Neural progenitor cell (in vitro differentiated cells): ENCODE measurements at regions not wholly inside any gene's neighbourhood (a gene's known extent, or its start where the extent isn't known, plus 50 kb on each side); places are given as distances from the start of the nearest gene placed in this dataset.

ENCODE experiments used
- DNase-seq: peaks from one replicate; pipeline ENCODE4 v3.0.0-alpha.2; 2016; ENCODE audit warnings: low spot score
- H2AFZ ChIP-seq: fragments of 200-600 bp; sonication (generic); replicated peaks from 2 replicates; pipeline ENCODE4 v1.6.1; 2016; ENCODE audit warnings: antibody characterized with exemption
- H3F3A ChIP-seq: fragments of 200-600 bp; sonication (generic); 2 replicates; pipeline ENCODE4 v1.6.1; 2016; ENCODE audit warnings: antibody characterized with exemption, low read depth
- H3K27ac ChIP-seq: fragments of 200-600 bp; sonication (generic); 2 replicates; pipeline ENCODE4 v1.5.1; 2016; ENCODE audit warnings: mild to moderate bottlenecking
- H3K27me3 ChIP-seq: fragments of 200-600 bp; sonication (generic); 2 replicates; pipeline ENCODE4 v1.6.1; 2016; ENCODE audit warnings: mild to moderate bottlenecking, moderate library complexity
- H3K36me3 ChIP-seq: fragments of 200-600 bp; sonication (generic); 2 replicates; pipeline ENCODE4 v1.5.1; 2016
- H3K4me1 ChIP-seq: fragments of 200-600 bp; sonication (generic); 2 replicates; pipeline ENCODE4 v1.6.1; 2016; ENCODE audit warnings: mixed run types
- H3K4me2 ChIP-seq: fragments of 200-600 bp; sonication (generic); 2 replicates; pipeline ENCODE4 v1.6.1; 2016
- H3K4me3 ChIP-seq: fragments of 200-600 bp; sonication (generic); 2 replicates; pipeline ENCODE4 v1.5.1; 2016
- H3K79me2 ChIP-seq: fragments of 200-600 bp; sonication (generic); 2 replicates; pipeline ENCODE4 v1.6.1; 2016; ENCODE audit warnings: low read depth
- H3K9ac ChIP-seq: fragments of 200-600 bp; sonication (generic); 2 replicates; pipeline ENCODE4 v1.6.1; 2016
- H3K9me3 ChIP-seq: fragments of 200-600 bp; sonication (generic); 2 replicates; pipeline ENCODE4 v1.5.1; 2016; ENCODE audit warnings: low read depth
- H4K20me1 ChIP-seq: fragments of 200-600 bp; sonication (generic); 2 replicates; pipeline ENCODE4 v1.6.1; 2016; ENCODE audit warnings: low read depth
- H3K27ac Mint-ChIP-seq: 3 replicates; pipeline ENCODE4 v1.8.0; 2021; ENCODE audit warnings: mixed read lengths
- H3K27me3 Mint-ChIP-seq: 2 replicates; pipeline ENCODE4 v1.8.0; 2022; ENCODE audit warnings: low read depth, mild to moderate bottlenecking, inconsistent platforms, moderate library complexity, mixed read lengths; ENCODE audit not compliant: insufficient read depth
- H3K36me3 Mint-ChIP-seq: 3 replicates; pipeline ENCODE4 v1.8.0; 2021; ENCODE audit warnings: mixed read lengths
- H3K4me1 Mint-ChIP-seq: 3 replicates; pipeline ENCODE4 v1.8.0; 2021; ENCODE audit warnings: mixed read lengths
- H3K4me3 Mint-ChIP-seq: 3 replicates; pipeline ENCODE4 v1.8.0; 2021; ENCODE audit warnings: mild to moderate bottlenecking, moderate library complexity, mixed read lengths
- H3K9me3 Mint-ChIP-seq: 3 replicates; pipeline ENCODE4 v1.8.0; 2020; ENCODE audit warnings: mixed read lengths
- EZH2 ChIP-seq: fragments of 200-600 bp; sonication (generic); IDR thresholded peaks from 2 replicates; pipeline ENCODE4 v1.6.1; 2017; ENCODE audit warnings: antibody characterized with exemption, mild to moderate bottlenecking, moderate library complexity
- EZH2phosphoT487 ChIP-seq: fragments of 200-600 bp; sonication (generic); IDR thresholded peaks from 2 replicates; pipeline ENCODE4 v1.6.1; 2017; ENCODE audit warnings: antibody characterized with exemption
- TF ChIP-seq, protein P1 (sequence below): fragments of 200-600 bp; sonication (generic); IDR thresholded peaks from 2 replicates; pipeline ENCODE4 v1.5.1; 2017; ENCODE audit warnings: antibody characterized with exemption, mild to moderate bottlenecking

DNA sequence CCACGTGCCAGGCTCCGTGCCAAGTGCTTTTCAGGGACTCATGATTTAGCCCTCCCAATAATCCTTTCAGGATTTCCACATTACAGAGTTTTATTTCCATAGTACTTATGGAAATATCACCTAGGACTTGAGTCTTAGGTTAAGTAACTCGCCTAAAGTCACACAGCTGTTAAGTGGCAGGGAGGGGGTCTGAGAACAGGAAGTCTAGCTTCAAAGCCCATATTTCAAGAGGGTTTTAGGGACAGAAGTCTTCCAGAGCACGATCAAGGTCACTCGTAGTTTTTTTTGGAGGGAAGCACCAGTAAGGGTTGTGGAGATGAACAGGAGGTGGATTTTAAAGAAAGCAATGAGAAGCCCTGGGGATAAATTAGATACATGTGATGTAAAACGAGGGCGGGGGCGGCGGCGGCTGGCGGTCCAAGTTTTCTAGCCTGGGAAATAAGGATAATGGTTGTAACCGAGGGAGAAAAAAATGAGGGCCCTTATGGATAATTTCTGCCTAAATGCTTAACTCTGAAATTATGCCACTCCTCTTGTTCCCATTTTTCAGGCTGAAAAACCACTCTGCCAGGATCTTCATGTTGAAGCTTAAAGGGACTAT, 192.6 kb upstream of the FOXN3 start:
- H3K36me3 Mint-ChIP-seq = no peaks in the 10 kb centered on the region
- Histone ChIP-seq H3K4me2 (no peak overlapping the region), H3K27ac (no peak overlapping the region), H2AFZ (no peak overlapping the region), H3K9me3 (no peaks in the 10 kb centered on the region), H3K4me1 (peaks cover 18% of the 10 kb centered on the region), H3K27me3 (no peaks in the 10 kb centered on the region), H3K4me3 (no peak overlapping the region), H4K20me1 (no peaks in the 10 kb centered on the region), H3F3A (no peaks in the 10 kb centered on the region), H3K36me3 (no peaks in the 10 kb centered on the region), H3K9ac (no peak overlapping the region), H3K79me2 (peaks cover 31% of the 10 kb centered on the region)
- peaks cover 5% of the 10 kb centered on the region for H3K27me3 Mint-ChIP-seq
- no peak overlapping the region for H3K27ac Mint-ChIP-seq
- H3K4me1 Mint-ChIP-seq = peaks cover 10% of the 10 kb centered on the region
- H3K9me3 Mint-ChIP-seq = peaks cover 18% of the 10 kb centered on the region
- TF ChIP-seq, protein P1, sequence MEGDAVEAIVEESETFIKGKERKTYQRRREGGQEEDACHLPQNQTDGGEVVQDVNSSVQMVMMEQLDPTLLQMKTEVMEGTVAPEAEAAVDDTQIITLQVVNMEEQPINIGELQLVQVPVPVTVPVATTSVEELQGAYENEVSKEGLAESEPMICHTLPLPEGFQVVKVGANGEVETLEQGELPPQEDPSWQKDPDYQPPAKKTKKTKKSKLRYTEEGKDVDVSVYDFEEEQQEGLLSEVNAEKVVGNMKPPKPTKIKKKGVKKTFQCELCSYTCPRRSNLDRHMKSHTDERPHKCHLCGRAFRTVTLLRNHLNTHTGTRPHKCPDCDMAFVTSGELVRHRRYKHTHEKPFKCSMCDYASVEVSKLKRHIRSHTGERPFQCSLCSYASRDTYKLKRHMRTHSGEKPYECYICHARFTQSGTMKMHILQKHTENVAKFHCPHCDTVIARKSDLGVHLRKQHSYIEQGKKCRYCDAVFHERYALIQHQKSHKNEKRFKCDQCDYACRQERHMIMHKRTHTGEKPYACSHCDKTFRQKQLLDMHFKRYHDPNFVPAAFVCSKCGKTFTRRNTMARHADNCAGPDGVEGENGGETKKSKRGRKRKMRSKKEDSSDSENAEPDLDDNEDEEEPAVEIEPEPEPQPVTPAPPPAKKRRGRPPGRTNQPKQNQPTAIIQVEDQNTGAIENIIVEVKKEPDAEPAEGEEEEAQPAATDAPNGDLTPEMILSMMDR = no peak
- TF ChIP-seq EZH2phosphoT487 = no peak
- TF ChIP-seq EZH2 = no peak
- no peak for DNase-seq
- no peak overlapping the region for H3K4me3 Mint-ChIP-seq

DNA sequence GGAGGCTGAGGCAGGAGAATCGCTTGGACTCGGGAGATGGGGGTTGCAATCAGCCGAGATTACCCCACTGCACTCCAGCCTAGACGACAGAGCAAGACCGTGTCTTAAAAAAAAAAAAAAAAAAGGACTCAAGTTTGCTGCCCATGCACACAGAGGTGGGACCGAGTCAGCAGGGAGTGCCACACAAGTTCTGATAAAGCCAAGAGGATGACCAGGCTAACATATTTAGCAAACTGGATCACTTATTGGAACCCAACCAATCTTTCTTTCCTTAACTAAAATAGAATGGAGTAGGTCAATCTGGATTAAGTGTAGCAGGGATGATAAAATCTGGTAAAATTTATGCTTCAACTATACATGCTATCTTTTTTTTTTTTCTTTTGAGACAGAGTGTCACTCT, 190.4 kb upstream of the FOXN3 start:
- peaks cover 21% of the 10 kb centered on the region for H3K9me3 Mint-ChIP-seq

DNA sequence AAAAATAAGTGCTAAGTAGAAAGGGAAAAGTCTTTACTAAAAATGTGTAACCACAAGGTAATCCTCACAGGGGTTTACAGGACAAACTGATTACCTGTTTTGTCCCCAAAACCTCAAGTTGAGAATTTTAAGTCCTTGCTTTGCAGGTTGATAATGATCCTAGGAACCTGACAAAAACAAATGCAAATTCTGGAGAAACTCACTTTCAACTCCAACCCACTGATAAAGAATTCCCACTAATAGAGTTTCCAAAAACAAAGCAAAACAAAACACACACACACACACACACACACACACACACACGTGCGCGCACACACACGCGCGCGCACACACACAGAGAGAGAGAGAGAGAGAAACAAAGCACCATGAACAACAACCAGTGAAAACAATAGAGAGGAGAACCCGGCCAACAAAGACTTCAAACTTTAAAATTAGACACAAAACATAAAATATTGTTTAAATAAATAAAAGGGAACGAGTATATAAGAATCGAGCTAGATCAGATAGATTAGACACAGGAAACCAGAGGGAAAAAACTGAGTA, 187.0 kb upstream of the FOXN3 start:
- Histone ChIP-seq H3K9ac (no peak overlapping the region), H2AFZ (no peak overlapping the region), H3K27ac (peak overlapping the region; percentile 53), H3K27me3 (no peaks in the 10 kb centered on the region), H4K20me1 (no peaks in the 10 kb centered on the region), H3F3A (no peaks in the 10 kb centered on the region), H3K4me2 (peak overlapping the region; percentile 18), H3K4me3 (no peak overlapping the region), H3K79me2 (peaks cover 21% of the 10 kb centered on the region), H3K9me3 (peaks cover 12% of the 10 kb centered on the region), H3K36me3 (peaks cover 3% of the 10 kb centered on the region), H3K4me1 (peaks cover 13% of the 10 kb centered on the region)
- Mint-ChIP-seq H3K9me3 (peaks cover 38% of the 10 kb centered on the region), H3K4me1 (no peaks in the 10 kb centered on the region), H3K27me3 (peaks cover 3% of the 10 kb centered on the region), H3K27ac (no peak overlapping the region), H3K36me3 (peaks cover 2% of the 10 kb centered on the region), H3K4me3 (no peak overlapping the region)
- DNase-seq = no peak
- TF ChIP-seq, protein P1 = no peak
- TF ChIP-seq EZH2 (no peak), EZH2phosphoT487 (no peak)

More for the DNA sequence above, 190.4 kb upstream of the FOXN3 start:
- H4K20me1 ChIP-seq = no peaks in the 10 kb centered on the region
- H3K27ac Mint-ChIP-seq = no peak overlapping the region
- TF ChIP-seq, protein P1 = no peak
- no peak for TF ChIP-seq EZH2phosphoT487
- TF ChIP-seq EZH2 = no peak
- no peak overlapping the region for H3K27ac ChIP-seq
- no peaks in the 10 kb centered on the region for H3K4me1 Mint-ChIP-seq
- H3K27me3 ChIP-seq = no peaks in the 10 kb centered on the region
- no peak overlapping the region for H3K4me3 ChIP-seq
- H3K9ac ChIP-seq = no peak overlapping the region
- no peaks in the 10 kb centered on the region for H3K9me3 ChIP-seq
- H3K4me1 ChIP-seq = peaks cover 13% of the 10 kb centered on the region
- peaks cover 5% of the 10 kb centered on the region for H3K27me3 Mint-ChIP-seq
- no peaks in the 10 kb centered on the region for H3F3A ChIP-seq
- no peak for DNase-seq
- no peak overlapping the region for H3K4me3 Mint-ChIP-seq
- no peaks in the 10 kb centered on the region for H3K36me3 Mint-ChIP-seq
- H3K4me2 ChIP-seq = no peak overlapping the region
- no peak overlapping the region for H2AFZ ChIP-seq
- H3K79me2 ChIP-seq = peaks cover 30% of the 10 kb centered on the region
- H3K36me3 ChIP-seq = peaks cover 3% of the 10 kb centered on the region
